H1 (cell line): ENCODE measurements at regions not wholly inside any gene's neighbourhood (a gene's known extent, or its start where the extent isn't known, plus 50 kb on each side); places are given as distances from the start of the nearest gene placed in this dataset.

Source experiments
- CTCF ChIA-PET: fragments of 300-600 bp; sonication (Branson Sonifier 250); formaldehyde crosslinking; loops from one replicate; lab custom pipeline; 2021; ENCODE audit not compliant: partially characterized antibody; lab: Charles Lee
- POLR2A ChIA-PET: fragments of 300-600 bp; sonication (Branson Sonifier 250); formaldehyde crosslinking; loops from one replicate; lab custom pipeline; 2021; ENCODE audit warnings: inconsistent platforms; ENCODE audit not compliant: partially characterized antibody; lab: Charles Lee
- DNase-seq, 2 experiments: peaks; one replicate each; pipeline versions ENCODE4 v3.0.0 to v3.0.0-alpha.2; 2010 to 2022; ENCODE audit warnings: low spot score in 2 of 2, low read depth in 1 of 2, mixed read lengths in 1 of 2
- FAIRE-seq: peaks from 2 replicates; lab custom pipeline; 2011; peaks lifted over from hg19 to GRCh38; lab: Jason Lieb, UNC
- H2AFZ ChIP-seq: 2 replicates; pipeline ENCODE4 v1.8.1; 2012; ENCODE audit warnings: low read length, inconsistent platforms
- H2AK5ac ChIP-seq: 2 replicates; pipeline ENCODE4 v1.6.1; 2013; ENCODE audit warnings: low read depth, low read length
- H2BK120ac ChIP-seq: replicated peaks from 2 replicates; pipeline ENCODE3; 2013; ENCODE audit warnings: low read depth, low read length, inconsistent platforms
- H2BK12ac ChIP-seq: 2 replicates; pipeline ENCODE4 v1.6.1; 2013; ENCODE audit warnings: low read depth, low read length
- H2BK15ac ChIP-seq: 2 replicates; pipeline ENCODE4 v1.6.1; 2013; ENCODE audit warnings: low read length
- H2BK20ac ChIP-seq: 2 replicates; pipeline ENCODE4 v1.6.1; 2013; ENCODE audit warnings: low read length
- H2BK5ac ChIP-seq: 2 replicates; pipeline ENCODE4 v1.6.1; 2013; ENCODE audit warnings: low read depth, low read length
- H3K14ac ChIP-seq: 2 replicates; pipeline ENCODE4 v1.6.1; 2013; ENCODE audit warnings: inconsistent platforms; ENCODE audit not compliant: insufficient read length
- H3K18ac ChIP-seq: 2 replicates; pipeline ENCODE4 v1.6.1; 2013; ENCODE audit warnings: low read length; ENCODE audit errors: extremely low read depth
- H3K23ac ChIP-seq: 2 replicates; pipeline ENCODE4 v1.6.1; 2013; ENCODE audit warnings: inconsistent platforms; ENCODE audit not compliant: insufficient read length
- H3K23me2 ChIP-seq: 2 replicates; pipeline ENCODE4 v1.6.1; 2013; ENCODE audit warnings: low read depth, low read length
- H3K27ac ChIP-seq: 2 replicates; pipeline ENCODE4 v1.6.1; 2011; ENCODE audit warnings: low read depth, low read length, inconsistent platforms
- H3K27me3 ChIP-seq, 4 experiments: replicated peaks in 1 of 4; 1 replicate in 1 of 4; 2 replicates in 3 of 4; pipeline versions ENCODE4 v1.6.1 to v1.8.1; 2011 to 2013; ENCODE audit warnings: low read length in 3 of 4, mild to moderate bottlenecking in 3 of 4, inconsistent platforms in 2 of 4, mixed read lengths in 2 of 4, moderate library complexity in 1 of 4; ENCODE audit not compliant: control insufficient read depth in 3 of 4, insufficient read depth in 3 of 4; ENCODE audit errors: extremely low read depth in 1 of 4
- H3K36me3 ChIP-seq, 4 experiments: 2 replicates each; pipeline versions ENCODE4 v1.6.1 to v1.8.1; 2011 to 2013; ENCODE audit warnings: mild to moderate bottlenecking in 4 of 4, low read length in 3 of 4, moderate library complexity in 2 of 4, control low read depth in 1 of 4, inconsistent platforms in 1 of 4; ENCODE audit not compliant: insufficient read depth in 4 of 4, control insufficient read depth in 2 of 4
- H3K4ac ChIP-seq: replicated peaks from 2 replicates; pipeline ENCODE3; 2013; ENCODE audit warnings: low read length, low read depth, mixed read lengths, inconsistent platforms; ENCODE audit not compliant: insufficient read length
- H3K4me1 ChIP-seq, 4 experiments: replicated peaks in 1 of 4; 1 replicate in 1 of 4; 2 replicates in 3 of 4; pipeline versions ENCODE4 v1.6.1 to v1.8.1; 2011 to 2013; ENCODE audit warnings: low read length in 3 of 4, inconsistent platforms in 2 of 4, mixed read lengths in 1 of 4; ENCODE audit not compliant: insufficient read depth in 4 of 4, control insufficient read depth in 3 of 4
- H3K4me2 ChIP-seq, 2 experiments: 2 replicates each; pipeline versions ENCODE4 v1.6.1 to v1.8.1; 2011 to 2013; ENCODE audit warnings: low read depth in 2 of 2, low read length in 2 of 2, control low read depth in 1 of 2, inconsistent platforms in 1 of 2, mild to moderate bottlenecking in 1 of 2; ENCODE audit not compliant: insufficient read depth in 1 of 2
- H3K4me3 ChIP-seq, 4 experiments: fragments of 200-600, 300-600 bp in 1 of 4; sonication (generic), shearing (Covaris generic), sonication (Bioruptor Twin) in 1 of 4; 2 replicates each; pipeline versions ENCODE4 v1.5.1 to v1.8.1; 2011 to 2016; ENCODE audit warnings: low read length in 4 of 4, low read depth in 3 of 4, control low read depth in 2 of 4, inconsistent platforms in 2 of 4, mild to moderate bottlenecking in 2 of 4, mixed read lengths in 1 of 4, moderate library complexity in 1 of 4; ENCODE audit not compliant: insufficient read depth in 2 of 4; ENCODE audit errors: extremely low read depth in 1 of 4
- H3K56ac ChIP-seq: replicated peaks from 2 replicates; pipeline ENCODE3; 2013; ENCODE audit warnings: low read depth, mild to moderate bottlenecking, mixed read lengths, low read length, inconsistent platforms; ENCODE audit not compliant: insufficient read length
- H3K79me1 ChIP-seq: 2 replicates; pipeline ENCODE4 v1.6.1; 2013; ENCODE audit warnings: low read depth, low read length, control low read depth
- H3K79me2 ChIP-seq, 2 experiments: 2 replicates each; pipeline versions ENCODE4 v1.6.1 to v1.8.1; 2012 to 2013; ENCODE audit warnings: low read length in 2 of 2, mild to moderate bottlenecking in 2 of 2, inconsistent platforms in 1 of 2; ENCODE audit not compliant: insufficient read depth in 2 of 2, control insufficient read depth in 1 of 2
- H3K9ac ChIP-seq, 4 experiments: replicated peaks in 1 of 4; 1 replicate in 1 of 4; 2 replicates in 3 of 4; pipeline versions ENCODE4 v1.6.1 to v1.8.1; 2011 to 2013; ENCODE audit warnings: low read depth in 3 of 4, low read length in 3 of 4, control low read depth in 2 of 4, mild to moderate bottlenecking in 2 of 4, moderate library complexity in 2 of 4, inconsistent platforms in 1 of 4; ENCODE audit errors: extremely low read depth in 1 of 4
- H3K9me3 ChIP-seq, 2 experiments: 2 replicates each; pipeline versions ENCODE4 v1.6.1 to v1.8.1; 2012 to 2013; ENCODE audit warnings: mild to moderate bottlenecking in 2 of 2, moderate library complexity in 2 of 2, control low read depth in 1 of 2, inconsistent platforms in 1 of 2, low read depth in 1 of 2, low read length in 1 of 2, mixed read lengths in 1 of 2; ENCODE audit not compliant: insufficient read depth in 2 of 2
- H4K20me1 ChIP-seq, 2 experiments: replicated peaks in 1 of 2; 2 replicates each; pipeline versions ENCODE3 to v1.8.1; 2011 to 2013; ENCODE audit warnings: inconsistent platforms in 2 of 2, low read length in 2 of 2, mild to moderate bottlenecking in 1 of 2; ENCODE audit not compliant: insufficient read depth in 2 of 2, control insufficient read depth in 1 of 2
- H4K5ac ChIP-seq: 2 replicates; pipeline ENCODE4 v1.6.1; 2013; ENCODE audit warnings: low read length, low read depth, mixed read lengths, inconsistent platforms; ENCODE audit not compliant: insufficient read length
- H4K8ac ChIP-seq: 2 replicates; pipeline ENCODE4 v1.8.0; 2013; ENCODE audit warnings: mild to moderate bottlenecking, moderate library complexity, low read length, inconsistent platforms; ENCODE audit not compliant: insufficient read depth; ENCODE audit errors: extremely low read depth
- H4K91ac ChIP-seq: replicated peaks from 2 replicates; pipeline ENCODE3; 2013; ENCODE audit warnings: low read length, mixed read lengths, inconsistent platforms; ENCODE audit not compliant: insufficient read length
- CTCF ChIP-seq, 3 experiments: IDR thresholded peaks; 1 replicate in 2 of 3; 2 replicates in 1 of 3; pipeline versions ENCODE4 v1.5.1 to v1.6.1; 2011; ENCODE audit warnings: low read length in 3 of 3, mild to moderate bottlenecking in 3 of 3, inconsistent platforms in 2 of 3, low read depth in 1 of 3, moderate library complexity in 1 of 3; ENCODE audit not compliant: insufficient read depth in 1 of 3; ENCODE audit errors: control extremely low read depth in 1 of 3
- KDM1A ChIP-seq: fragments of 200-600, 300-600 bp; sonication (generic); IDR thresholded peaks from 2 replicates; pipeline ENCODE4 v1.7.1; 2016; ENCODE audit warnings: mild to moderate bottlenecking, low read length, borderline replicate concordance
- NRF1 ChIP-seq: IDR thresholded peaks from 2 replicates; pipeline ENCODE4 v1.6.1; 2011; ENCODE audit warnings: mild to moderate bottlenecking, low read depth, low read length, improper control_type of control experiment
- RFX5 ChIP-seq: IDR thresholded peaks from 2 replicates; pipeline ENCODE4 v1.6.1; 2011; ENCODE audit warnings: low read depth, low read length, improper control_type of control experiment, borderline replicate concordance
- SP2 ChIP-seq: IDR thresholded peaks from 2 replicates; pipeline ENCODE4 v1.6.1; 2012; ENCODE audit warnings: mild to moderate bottlenecking, low read length, inconsistent platforms
- TAF1 ChIP-seq: IDR thresholded peaks from 2 replicates; pipeline ENCODE4 v1.6.1; 2011; ENCODE audit warnings: mild to moderate bottlenecking, low read depth, low read length
- WGBS, 2 experiments: shearing (Covaris generic) in 1 of 2; methylation state at CpG; one replicate each; pipeline versions ENCODE4 v1.1.6 to v1.1.7; 2013 to 2015; ENCODE audit warnings: low lambda C conversion rate in 2 of 2, mixed read lengths in 2 of 2, inconsistent platforms in 1 of 2, low coverage in 1 of 2, missing lambda C conversion rate in 1 of 2; ENCODE audit not compliant: insufficient replicate concordance in 2 of 2, insufficient coverage in 1 of 2, insufficient read length in 1 of 2; ENCODE audit errors: extremely low coverage in 1 of 2, missing lambda C conversion rate in 1 of 2; 5-methylcytosine and 5-hydroxymethylcytosine counted together

- CTCF ChIA-PET, result interaction anchor here (0.6 to 1.6 kb wide), 3 partner anchors 24 to 1552 kb away, joined by 3 to 5 read pairs (median 3); no protein-coding TSS in a partner anchor
- POLR2A ChIA-PET, result no interaction called here
- Histone ChIP-seq H3K4me3 (no peak overlapping the region), H4K8ac (no peak overlapping the region), H2BK5ac (no peak overlapping the region), H3K23me2 (no peaks in the 10 kb centered on the region), H2AFZ (no peak overlapping the region), H2BK12ac (no peak overlapping the region), H3K14ac (no peak overlapping the region), H3K27ac (no peak overlapping the region), H3K18ac (no peak overlapping the region), H4K5ac (no peak overlapping the region), H2BK20ac (no peak overlapping the region), H2BK15ac (no peak overlapping the region), H4K20me1 (no peaks in the 10 kb centered on the region), H3K9ac (no peak overlapping the region), H2AK5ac (no peak overlapping the region), H3K4me1 (no peaks in the 10 kb centered on the region), H3K79me1 (no peaks in the 10 kb centered on the region), H3K56ac (no peak overlapping the region), H4K91ac (no peak overlapping the region), H3K4me2 (no peak overlapping the region), H3K27me3 (peaks cover 0 to 1% (median 0%) of the 10 kb centered on the region in 4 experiments; a peak in 1 of 7 replicates), H3K79me2 (no peaks in the 10 kb centered on the region), H2BK120ac (no peak overlapping the region), H3K36me3 (no peaks in the 10 kb centered on the region), H3K23ac (no peak overlapping the region), H3K9me3 (no peaks in the 10 kb centered on the region), H3K4ac (no peak overlapping the region)
- TF ChIP-seq NRF1, result no peak
- no peak for TF ChIP-seq TAF1
- TF ChIP-seq CTCF (IDR thresholded peaks at IDR 0.05; ENCODE audit: control extremely low read depth in 1 of 3, insufficient read depth in 1 of 3, low read depth in 1 of 3, low read length in 3 of 3), result no peak
- no peak for TF ChIP-seq KDM1A
- no peak for TF ChIP-seq SP2
- no peak for TF ChIP-seq RFX5
- no peak for DNase-seq
- FAIRE-seq, result no peak
- 87% methylated on average over 2 of the region's 2 CpGs; no CpG with 5 or more reads in 1 of the 2 experiments for WGBS, 2 experiments
Observed at GRCh38 chr13:87877477-87877876, 206.3 kb downstream of the SLITRK5 start.
